H9 (cell line): ENCODE measurements at regions not wholly inside any gene's neighbourhood (a gene's known extent, or its start where the extent isn't known, plus 50 kb on each side); places are given as distances from the start of the nearest gene placed in this dataset.

Experiments
- DNase-seq: peaks from one replicate; pipeline ENCODE4 v3.0.0-alpha.2; 2017
- H2AFZ ChIP-seq: one replicate; pipeline ENCODE4 v1.6.1; 2013; ENCODE audit warnings: mild to moderate bottlenecking, low read length, control low read depth, moderate library complexity
- H2AK5ac ChIP-seq: 2 replicates; pipeline ENCODE4 v1.6.1; 2013; ENCODE audit warnings: low read length, control low read depth, mixed read lengths; ENCODE audit not compliant: insufficient read length
- H2BK120ac ChIP-seq: one replicate; pipeline ENCODE4 v1.6.1; 2013; ENCODE audit warnings: low read depth, mild to moderate bottlenecking, low read length, control low read depth, inconsistent platforms; ENCODE audit not compliant: poor library complexity, severe bottlenecking
- H2BK12ac ChIP-seq: 2 replicates; pipeline ENCODE4 v1.6.1; 2013; ENCODE audit warnings: low read length, control low read depth, mixed read lengths, low read depth; ENCODE audit not compliant: insufficient read length
- H2BK15ac ChIP-seq: 2 replicates; pipeline ENCODE4 v1.6.1; 2013; ENCODE audit warnings: low read depth, low read length, control low read depth
- H2BK20ac ChIP-seq: one replicate; pipeline ENCODE4 v1.6.1; 2013; ENCODE audit warnings: low read depth, mild to moderate bottlenecking, low read length, control low read depth, inconsistent platforms; ENCODE audit not compliant: poor library complexity, severe bottlenecking
- H2BK5ac ChIP-seq: 2 replicates; pipeline ENCODE4 v1.6.1; 2013; ENCODE audit warnings: low read length, control low read depth, mixed read lengths; ENCODE audit not compliant: insufficient read length
- H3K14ac ChIP-seq: 2 replicates; pipeline ENCODE4 v1.6.1; 2013; ENCODE audit warnings: low read length, control low read depth; ENCODE audit not compliant: insufficient read depth
- H3K18ac ChIP-seq: 2 replicates; pipeline ENCODE4 v1.6.1; 2013; ENCODE audit warnings: low read depth, mild to moderate bottlenecking, mixed read lengths, low read length, control low read depth; ENCODE audit not compliant: insufficient read length
- H3K23ac ChIP-seq: 2 replicates; pipeline ENCODE4 v1.6.1; 2013; ENCODE audit warnings: low read length, control low read depth, mixed read lengths, low read depth; ENCODE audit not compliant: insufficient read length
- H3K23me2 ChIP-seq: 2 replicates; pipeline ENCODE4 v1.6.1; 2013; ENCODE audit warnings: low read depth, mild to moderate bottlenecking, mixed read lengths, low read length, control low read depth; ENCODE audit not compliant: insufficient read length, poor library complexity, severe bottlenecking
- H3K27ac ChIP-seq: 2 replicates; pipeline ENCODE4 v1.5.1; 2013; ENCODE audit warnings: low read length, control low read depth, mixed read lengths, low read depth; ENCODE audit not compliant: insufficient read length
- H3K27me3 ChIP-seq: 2 replicates; pipeline ENCODE4 v1.6.1; 2013; ENCODE audit warnings: low read length, control low read depth, inconsistent platforms; ENCODE audit not compliant: insufficient read depth
- H3K4ac ChIP-seq: 2 replicates; pipeline ENCODE4 v1.6.1; 2013; ENCODE audit warnings: low read depth, mild to moderate bottlenecking, control low read depth, inconsistent platforms, low read length, moderate library complexity
- H3K4me1 ChIP-seq: 2 replicates; pipeline ENCODE4 v1.6.1; 2013; ENCODE audit warnings: low read length, control low read depth, inconsistent platforms; ENCODE audit not compliant: insufficient read depth
- H3K4me2 ChIP-seq: 2 replicates; pipeline ENCODE4 v1.6.1; 2013; ENCODE audit warnings: low read length, control low read depth, mixed read lengths; ENCODE audit not compliant: insufficient read length, insufficient read depth
- H3K56ac ChIP-seq: 2 replicates; pipeline ENCODE4 v1.6.1; 2013; ENCODE audit warnings: low read depth, mild to moderate bottlenecking, mixed read lengths, low read length, control low read depth; ENCODE audit not compliant: insufficient read length
- H3K79me1 ChIP-seq: 2 replicates; pipeline ENCODE4 v1.6.1; 2013; ENCODE audit warnings: low read depth, mild to moderate bottlenecking, moderate library complexity, low read length, control low read depth, inconsistent platforms; ENCODE audit not compliant: insufficient read depth, poor library complexity, severe bottlenecking
- H3K79me2 ChIP-seq: 2 replicates; pipeline ENCODE4 v1.6.1; 2013; ENCODE audit warnings: low read length, control low read depth, inconsistent platforms; ENCODE audit not compliant: insufficient read depth
- H3K9ac ChIP-seq: 2 replicates; pipeline ENCODE4 v1.6.1; 2013; ENCODE audit warnings: low read length, control low read depth, mixed read lengths; ENCODE audit not compliant: insufficient read length; ENCODE audit errors: extremely low read depth
- H3K9me3 ChIP-seq: one replicate; pipeline ENCODE4 v1.6.1; 2013; ENCODE audit warnings: low read depth, low read length, inconsistent platforms; ENCODE audit not compliant: control insufficient read depth
- H3T11ph ChIP-seq: one replicate; pipeline ENCODE4 v1.6.1; 2013; ENCODE audit warnings: mild to moderate bottlenecking, low read length, control low read depth, inconsistent platforms
- H4K20me1 ChIP-seq: one replicate; pipeline ENCODE4 v1.6.1; 2013; ENCODE audit not compliant: control insufficient read depth, insufficient read length, insufficient read depth
- H4K5ac ChIP-seq: 2 replicates; pipeline ENCODE4 v1.6.1; 2013; ENCODE audit warnings: low read depth, mild to moderate bottlenecking, mixed read lengths, low read length, control low read depth; ENCODE audit not compliant: insufficient read length
- H4K8ac ChIP-seq: replicated peaks from 2 replicates; pipeline ENCODE4 v1.6.1; 2013; ENCODE audit warnings: low read length, control low read depth, mixed read lengths, low read depth; ENCODE audit not compliant: insufficient read length
- H4K91ac ChIP-seq: 2 replicates; pipeline ENCODE4 v1.6.1; 2013; ENCODE audit warnings: low read depth, mild to moderate bottlenecking, moderate library complexity, mixed read lengths, low read length, control low read depth; ENCODE audit not compliant: insufficient read length
- H3K27ac Mint-ChIP-seq, 3 experiments: 2 replicates in 2 of 3; 3 replicates in 1 of 3; pipeline ENCODE4 v1.8.0; 2020 to 2021; ENCODE audit warnings: mixed read lengths in 3 of 3, mild to moderate bottlenecking in 1 of 3, moderate library complexity in 1 of 3
- H3K27me3 Mint-ChIP-seq: 2 replicates; pipeline ENCODE4 v1.8.0; 2021; ENCODE audit warnings: low read depth, mild to moderate bottlenecking, moderate library complexity, mixed read lengths
- H3K36me3 Mint-ChIP-seq, 3 experiments: 2 replicates in 2 of 3; 3 replicates in 1 of 3; pipeline ENCODE4 v1.8.0; 2020 to 2021; ENCODE audit warnings: low read depth in 3 of 3, mixed read lengths in 3 of 3; ENCODE audit not compliant: insufficient read depth in 1 of 3
- H3K4me1 Mint-ChIP-seq, 2 experiments: 2 replicates each; pipeline ENCODE4 v1.8.0; 2020; ENCODE audit warnings: mixed read lengths in 2 of 2
- H3K4me3 Mint-ChIP-seq, 2 experiments: 2 replicates in 1 of 2; 3 replicates in 1 of 2; pipeline ENCODE4 v1.8.0; 2020 to 2021; ENCODE audit warnings: mild to moderate bottlenecking in 2 of 2, mixed read lengths in 2 of 2, moderate library complexity in 1 of 2
- H3K9me3 Mint-ChIP-seq, 2 experiments: 2 replicates in 1 of 2; 3 replicates in 1 of 2; pipeline ENCODE4 v1.8.0; 2020; ENCODE audit warnings: mild to moderate bottlenecking in 2 of 2, mixed read lengths in 2 of 2, moderate library complexity in 1 of 2
- WGBS: extraction: QIAGEN DNeasy Blood & Tissue Kit; methylation state at CpG from one replicate; pipeline ENCODE4 v1.1.7; 2013; ENCODE audit warnings: missing lambda C conversion rate, low lambda C conversion rate, mixed read lengths; ENCODE audit not compliant: insufficient read length; ENCODE audit errors: extremely low coverage; 5-methylcytosine and 5-hydroxymethylcytosine counted together
- TF ChIP-seq, protein P1 (sequence below): fragments of 200-600 bp; sonication (generic); conservative IDR thresholded peaks from 3 replicates; pipeline ENCODE4 v1.8.0; 2021; ENCODE audit warnings: antibody characterized with exemption, mild to moderate bottlenecking

DNA sequence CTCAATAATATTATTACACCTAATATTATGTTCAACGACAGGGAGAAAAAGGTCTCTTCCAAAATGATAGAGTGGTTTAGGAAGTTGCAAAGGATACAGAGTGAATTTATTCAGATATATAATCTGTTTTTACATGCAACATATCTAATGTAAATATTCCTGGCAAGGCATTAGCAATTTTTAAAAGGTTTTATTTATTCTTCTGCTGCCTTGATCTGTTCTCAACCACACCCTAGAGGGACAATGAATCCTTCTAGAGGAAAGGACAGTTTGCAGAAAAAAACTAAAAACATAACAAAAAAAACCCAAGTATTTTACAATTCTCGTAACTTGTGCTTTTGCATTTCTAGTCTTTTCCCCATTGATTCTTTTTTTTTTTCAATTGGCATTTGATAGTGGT lies 459.6 kb downstream of the KLF12 start:
- Mint-ChIP-seq H3K27ac (no peak overlapping the region), H3K4me3 (no peak overlapping the region), H3K27me3 (no peaks in the 10 kb centered on the region), H3K9me3 (no peaks in the 10 kb centered on the region), H3K4me1 (peaks cover 10% of the 10 kb centered on the region in 2 experiments), H3K36me3 (no peaks in the 10 kb centered on the region)
- no peak overlapping the region for H2BK12ac ChIP-seq
- no peaks in the 10 kb centered on the region for H3K27me3 ChIP-seq
- TF ChIP-seq, protein P1, sequence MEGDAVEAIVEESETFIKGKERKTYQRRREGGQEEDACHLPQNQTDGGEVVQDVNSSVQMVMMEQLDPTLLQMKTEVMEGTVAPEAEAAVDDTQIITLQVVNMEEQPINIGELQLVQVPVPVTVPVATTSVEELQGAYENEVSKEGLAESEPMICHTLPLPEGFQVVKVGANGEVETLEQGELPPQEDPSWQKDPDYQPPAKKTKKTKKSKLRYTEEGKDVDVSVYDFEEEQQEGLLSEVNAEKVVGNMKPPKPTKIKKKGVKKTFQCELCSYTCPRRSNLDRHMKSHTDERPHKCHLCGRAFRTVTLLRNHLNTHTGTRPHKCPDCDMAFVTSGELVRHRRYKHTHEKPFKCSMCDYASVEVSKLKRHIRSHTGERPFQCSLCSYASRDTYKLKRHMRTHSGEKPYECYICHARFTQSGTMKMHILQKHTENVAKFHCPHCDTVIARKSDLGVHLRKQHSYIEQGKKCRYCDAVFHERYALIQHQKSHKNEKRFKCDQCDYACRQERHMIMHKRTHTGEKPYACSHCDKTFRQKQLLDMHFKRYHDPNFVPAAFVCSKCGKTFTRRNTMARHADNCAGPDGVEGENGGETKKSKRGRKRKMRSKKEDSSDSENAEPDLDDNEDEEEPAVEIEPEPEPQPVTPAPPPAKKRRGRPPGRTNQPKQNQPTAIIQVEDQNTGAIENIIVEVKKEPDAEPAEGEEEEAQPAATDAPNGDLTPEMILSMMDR = no peak
- no peak overlapping the region for H4K91ac ChIP-seq
- no peak overlapping the region for H3K18ac ChIP-seq
- no peaks in the 10 kb centered on the region for H3K9me3 ChIP-seq
- H3K4ac ChIP-seq = no peak overlapping the region
- H2BK20ac ChIP-seq = no peak overlapping the region
- H3K23me2 ChIP-seq = no peaks in the 10 kb centered on the region
- no peak overlapping the region for H4K8ac ChIP-seq
- WGBS = no CpG with 5 or more reads among the region's 2 CpGs
- no peak overlapping the region for H4K5ac ChIP-seq
- no peak overlapping the region for H2BK15ac ChIP-seq
- H3K79me2 ChIP-seq = no peaks in the 10 kb centered on the region
- H2AFZ ChIP-seq = no peak overlapping the region
- H3K4me1 ChIP-seq = no peaks in the 10 kb centered on the region
- H3K4me2 ChIP-seq = no peak overlapping the region
- H2BK5ac ChIP-seq = no peak overlapping the region
- DNase-seq = no peak
- H2BK120ac ChIP-seq = no peak overlapping the region
- H3K79me1 ChIP-seq = no peaks in the 10 kb centered on the region
- H3K14ac ChIP-seq = no peak overlapping the region
- no peak overlapping the region for H3K23ac ChIP-seq
- no peak overlapping the region for H3K56ac ChIP-seq
- no peaks in the 10 kb centered on the region for H4K20me1 ChIP-seq
- H3K9ac ChIP-seq = no peak overlapping the region
- H2AK5ac ChIP-seq = no peak overlapping the region
- no peak overlapping the region for H3T11ph ChIP-seq
- H3K27ac ChIP-seq = no peak overlapping the region
